RWPE1 (cell line): ENCODE measurements at regions not wholly inside any gene's neighbourhood (a gene's known extent, or its start where the extent isn't known, plus 50 kb on each side); places are given as distances from the start of the nearest gene placed in this dataset.

ENCODE experiments used
- CTCF ChIA-PET: fragments of 350-600 bp; sonication (Branson Sonifier 250); formaldehyde crosslinking; extraction: SDS; loops from one replicate; lab custom pipeline; 2021; lab: Yijun Ruan, JAX
- POLR2A ChIA-PET: fragments of 400-600 bp; formaldehyde crosslinking; extraction: SDS; loops from one replicate; lab custom pipeline; 2020; ENCODE audit warnings: antibody characterized with exemption; ENCODE audit not compliant: low non-redundant PET; lab: Yijun Ruan, JAX
- DNase-seq: peaks from one replicate; pipeline ENCODE4 v3.0.0; 2012; ENCODE audit warnings: low spot score
- H3K27ac ChIP-seq: fragments of 450-650 bp; 2 replicates; pipeline ENCODE4 v1.5.1; 2017
- TF ChIP-seq, protein P1 (sequence below): fragments of 450-650 bp; conservative IDR thresholded peaks from 2 replicates; pipeline ENCODE4 v1.5.1; 2017; ENCODE audit warnings: low read depth, mild to moderate bottlenecking

DNA sequence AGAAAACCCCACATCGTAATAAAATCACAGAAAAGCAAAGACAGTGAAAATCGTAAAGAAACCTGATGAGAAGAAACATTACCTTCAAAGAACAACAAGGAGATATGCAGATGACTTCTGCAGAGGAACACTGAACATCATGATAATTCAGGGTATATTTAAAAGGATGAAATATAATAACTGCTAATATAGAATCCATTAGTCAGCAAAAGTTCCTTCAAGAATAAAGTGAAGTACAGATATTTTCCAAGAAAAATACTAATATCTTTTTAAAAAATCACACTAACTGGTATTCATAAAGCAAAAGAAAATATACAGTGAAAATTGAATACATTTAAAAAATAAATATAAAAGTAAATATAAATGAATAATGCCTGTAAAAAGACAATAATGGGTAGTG, 176.3 kb upstream of the VEGFC start:
- no peak for DNase-seq
- TF ChIP-seq, protein P1, sequence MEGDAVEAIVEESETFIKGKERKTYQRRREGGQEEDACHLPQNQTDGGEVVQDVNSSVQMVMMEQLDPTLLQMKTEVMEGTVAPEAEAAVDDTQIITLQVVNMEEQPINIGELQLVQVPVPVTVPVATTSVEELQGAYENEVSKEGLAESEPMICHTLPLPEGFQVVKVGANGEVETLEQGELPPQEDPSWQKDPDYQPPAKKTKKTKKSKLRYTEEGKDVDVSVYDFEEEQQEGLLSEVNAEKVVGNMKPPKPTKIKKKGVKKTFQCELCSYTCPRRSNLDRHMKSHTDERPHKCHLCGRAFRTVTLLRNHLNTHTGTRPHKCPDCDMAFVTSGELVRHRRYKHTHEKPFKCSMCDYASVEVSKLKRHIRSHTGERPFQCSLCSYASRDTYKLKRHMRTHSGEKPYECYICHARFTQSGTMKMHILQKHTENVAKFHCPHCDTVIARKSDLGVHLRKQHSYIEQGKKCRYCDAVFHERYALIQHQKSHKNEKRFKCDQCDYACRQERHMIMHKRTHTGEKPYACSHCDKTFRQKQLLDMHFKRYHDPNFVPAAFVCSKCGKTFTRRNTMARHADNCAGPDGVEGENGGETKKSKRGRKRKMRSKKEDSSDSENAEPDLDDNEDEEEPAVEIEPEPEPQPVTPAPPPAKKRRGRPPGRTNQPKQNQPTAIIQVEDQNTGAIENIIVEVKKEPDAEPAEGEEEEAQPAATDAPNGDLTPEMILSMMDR = no peak
- no peak overlapping the region for H3K27ac ChIP-seq
- POLR2A ChIA-PET = no interaction called here
- CTCF ChIA-PET = no interaction called here

DNA sequence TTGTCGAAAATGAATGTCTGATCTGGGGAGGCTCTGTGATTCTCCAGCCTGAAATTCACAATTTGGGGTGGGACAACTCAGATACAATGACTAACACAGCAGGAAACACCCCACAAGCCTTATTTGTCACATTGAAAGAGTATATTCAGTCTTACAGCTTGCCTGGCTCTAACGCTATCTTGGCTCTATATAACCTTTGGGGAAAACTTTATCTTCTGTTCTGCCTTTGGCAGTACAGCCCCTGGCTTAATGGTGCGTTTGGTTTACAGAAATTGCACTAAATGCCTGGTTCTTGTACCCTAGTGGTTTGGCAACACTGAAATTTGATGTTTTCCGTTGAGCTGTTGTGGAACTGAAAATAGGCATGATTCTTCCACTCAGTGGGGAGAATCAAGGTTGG, 178.1 kb upstream of the VEGFC start:
- POLR2A ChIA-PET = no interaction called here
- no peak for DNase-seq
- TF ChIP-seq, protein P1 = no peak
- CTCF ChIA-PET = no interaction called here
- no peak overlapping the region for H3K27ac ChIP-seq

DNA sequence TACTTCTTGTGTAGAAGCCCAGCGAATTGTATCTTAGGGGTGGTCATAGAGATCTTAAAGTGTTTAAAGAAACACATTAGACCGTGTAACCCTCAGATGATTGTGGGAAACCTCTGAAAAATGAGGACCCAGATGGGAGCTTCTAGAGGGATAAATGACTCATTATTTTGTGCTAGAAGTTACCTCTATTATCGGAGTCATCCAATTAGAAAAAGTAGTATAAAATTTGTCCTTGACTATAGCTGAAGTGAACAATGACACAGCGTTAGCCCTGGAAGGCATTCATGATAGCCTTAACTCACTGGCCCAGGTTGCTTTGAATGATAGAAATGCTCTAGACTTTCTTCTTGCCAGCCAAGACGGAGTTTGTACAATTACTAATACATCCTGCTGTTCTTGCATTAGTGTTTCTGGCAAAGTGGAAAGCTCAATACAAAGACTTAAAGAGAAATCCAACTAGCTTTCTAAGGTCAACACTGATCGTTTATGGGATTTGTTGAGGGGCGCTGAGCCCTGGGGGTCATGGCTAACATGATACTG, 178.9 kb upstream of the VEGFC start:
- TF ChIP-seq, protein P1 = no peak
- H3K27ac ChIP-seq = no peak overlapping the region
- ChIA-PET POLR2A (no interaction called here), CTCF (interaction anchor here (0.6 kb wide), 1 partner anchor 11 kb away, joined by 3 read pairs; no protein-coding TSS in a partner anchor)
- no peak for DNase-seq

DNA sequence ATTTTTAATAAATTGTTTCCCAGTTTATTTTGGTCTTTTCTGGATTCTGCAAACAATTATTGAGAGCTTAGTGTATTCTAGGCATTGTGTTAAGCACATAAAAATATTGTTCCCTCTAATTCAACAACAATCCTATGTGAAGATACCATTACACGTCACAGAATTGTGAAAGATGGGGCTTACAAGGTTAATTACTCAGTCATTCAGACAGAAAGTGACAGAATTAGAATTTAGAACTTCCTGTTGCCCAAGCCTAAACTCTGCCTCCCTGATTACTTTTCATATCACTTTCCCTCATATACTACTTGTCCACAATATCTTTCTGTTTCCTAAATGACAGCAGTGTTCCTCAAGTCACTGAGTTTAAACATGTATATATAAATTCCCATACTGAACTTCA, 186.7 kb upstream of the VEGFC start:
- ChIA-PET POLR2A (no interaction called here), CTCF (no interaction called here)
- H3K27ac ChIP-seq = no peak overlapping the region
- no peak for DNase-seq
- TF ChIP-seq, protein P1 = no peak

DNA sequence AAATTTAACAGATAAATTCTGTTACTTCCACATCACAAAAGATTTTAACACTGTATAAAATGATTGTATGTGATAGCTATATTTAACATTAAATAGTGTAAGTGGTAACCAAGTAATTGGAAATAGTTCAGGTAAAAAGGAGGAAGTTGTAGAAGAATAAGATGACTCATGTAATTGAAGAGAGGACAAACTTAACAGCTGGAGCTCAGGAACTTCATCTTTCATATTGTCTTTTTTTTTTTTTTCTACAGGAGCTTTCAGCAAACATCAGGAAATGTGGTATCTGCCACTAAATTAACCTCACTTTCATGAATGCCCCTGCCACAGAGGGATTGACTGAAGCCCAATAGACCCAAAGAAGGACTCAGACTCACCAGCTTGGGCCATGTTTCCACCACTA, 188.4 kb upstream of the VEGFC start:
- TF ChIP-seq, protein P1 = no peak
- CTCF ChIA-PET = interaction anchor here (0.6 kb wide), 1 partner anchor 24 kb away, joined by 3 read pairs; no protein-coding TSS in a partner anchor
- no peak for DNase-seq
- POLR2A ChIA-PET = no interaction called here
- no peak overlapping the region for H3K27ac ChIP-seq

DNA sequence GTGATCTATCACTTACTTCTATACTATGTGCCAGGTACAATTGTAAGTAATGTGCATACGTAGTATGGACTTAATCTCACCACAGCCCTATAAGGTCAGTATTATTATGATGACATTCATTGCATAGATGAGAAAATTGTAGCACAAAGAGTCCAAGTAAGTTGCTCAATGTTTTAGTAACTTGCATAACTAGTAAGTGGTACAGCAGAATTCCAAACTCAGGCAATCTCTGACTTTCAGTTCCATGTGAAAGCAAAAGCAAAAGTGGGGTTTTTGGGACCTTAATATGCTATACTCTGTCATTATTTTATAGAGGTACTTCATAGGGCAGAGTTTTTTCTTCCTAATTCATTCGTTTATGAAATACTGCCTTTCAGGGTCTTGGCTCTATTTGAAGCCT, 188.8 kb upstream of the VEGFC start:
- TF ChIP-seq, protein P1 = no peak
- no peak overlapping the region for H3K27ac ChIP-seq
- ChIA-PET CTCF (no interaction called here), POLR2A (no interaction called here)
- no peak for DNase-seq
